GM19043 (cell line): ENCODE measurements at regions not wholly inside any gene's neighbourhood (a gene's known extent, or its start where the extent isn't known, plus 50 kb on each side); places are given as distances from the start of the nearest gene placed in this dataset.

Experiments
- ATAC-seq: cut with Tn5 transposase; IDR thresholded peaks from one replicate; pipeline ENCODE4 v1.9.1; 2021; ENCODE audit warnings: low read depth; ENCODE audit not compliant: unreplicated experiment

GRCh38 chr3:137061186-137061585 is 103.4 kb downstream of the IL20RB start:
- no peak for ATAC-seq

- peak; percentile 71 for ATAC-seq
Measured at GRCh38 chr3:137062250-137062649, 104.5 kb downstream of the IL20RB start.

- ATAC-seq: no peak
Measured at GRCh38 chr3:137065381-137065780, 107.6 kb downstream of the IL20RB start.

- no peak for ATAC-seq
Measured at GRCh38 chr3:137066092-137066491, 108.3 kb downstream of the IL20RB start.

GRCh38 chr3:137071104-137071503 is 113.3 kb downstream of the IL20RB start:
- no peak for ATAC-seq

- no peak for ATAC-seq
Measured at GRCh38 chr3:137075020-137075419, 117.2 kb downstream of the IL20RB start.

- ATAC-seq: no peak
Measured at GRCh38 chr3:137078040-137078439, 120.3 kb downstream of the IL20RB start.

- ATAC-seq: no peak
Measured at GRCh38 chr3:137079571-137079970, 121.8 kb downstream of the IL20RB start.

- no peak for ATAC-seq
Measured at GRCh38 chr3:137081711-137082110, 123.9 kb downstream of the IL20RB start.

- no peak for ATAC-seq
Measured at GRCh38 chr3:137082763-137083162, 125.0 kb downstream of the IL20RB start.

GRCh38 chr3:137083332-137083731 is 125.5 kb downstream of the IL20RB start:
- no peak for ATAC-seq

GRCh38 chr3:137084586-137084985 is 126.8 kb downstream of the IL20RB start:
- no peak for ATAC-seq

- no peak for ATAC-seq
Measured at GRCh38 chr3:137097386-137097785, 139.6 kb downstream of the IL20RB start.

GRCh38 chr3:137097852-137098251 is 140.1 kb downstream of the IL20RB start:
- ATAC-seq: no peak

GRCh38 chr3:137099364-137100219 is 141.8 kb downstream of the IL20RB start:
- ATAC-seq: no peak

GRCh38 chr3:137100326-137100725 is 142.5 kb downstream of the IL20RB start:
- ATAC-seq: no peak

- no peak for ATAC-seq
Measured at GRCh38 chr3:137103739-137104138, 146.0 kb downstream of the IL20RB start.

GRCh38 chr3:137105277-137105977 is 147.6 kb downstream of the IL20RB start:
- ATAC-seq: peak; percentile 55

GRCh38 chr3:137106612-137107240 is 148.9 kb downstream of the IL20RB start:
- ATAC-seq: no peak

GRCh38 chr3:137108699-137109440 is 151.1 kb downstream of the IL20RB start:
- no peak for ATAC-seq
